HAP-1 (cell line): ENCODE measurements at regions not wholly inside any gene's neighbourhood (a gene's known extent, or its start where the extent isn't known, plus 50 kb on each side); places are given as distances from the start of the nearest gene placed in this dataset.

Experiments used
- DNase-seq, 2 experiments: peaks; one replicate each; pipeline ENCODE4 v3.0.0-alpha.2; 2016 to 2020; ENCODE audit warnings: low spot score in 2 of 2
- H3K27me3 ChIP-seq: fragments of 250-450 bp; sonication (Bioruptor Pico); 2 replicates; pipeline ENCODE4 v1.5.1; 2020; ENCODE audit warnings: low read depth, mild to moderate bottlenecking, moderate library complexity
- H3K36me3 ChIP-seq: fragments of 250-450 bp; sonication (Bioruptor Pico); replicated peaks from 2 replicates; pipeline ENCODE4 v1.5.1; 2020; ENCODE audit warnings: mild to moderate bottlenecking
- H3K4me1 ChIP-seq: fragments of 250-450 bp; sonication (Bioruptor Pico); 2 replicates; pipeline ENCODE4 v1.5.1; 2020; ENCODE audit warnings: mild to moderate bottlenecking
- H3K4me3 ChIP-seq: fragments of 250-450 bp; sonication (Bioruptor Pico); 2 replicates; pipeline ENCODE4 v1.5.1; 2020; ENCODE audit warnings: mild to moderate bottlenecking, moderate library complexity
- H3K9me3 ChIP-seq: fragments of 250-450 bp; sonication (Bioruptor Pico); 2 replicates; pipeline ENCODE4 v1.5.1; 2020; ENCODE audit warnings: mild to moderate bottlenecking, moderate library complexity
- in situ Hi-C: fragments of 300-500 bp; cut with MboI; formaldehyde crosslinking; loops from 3 replicates; pipeline ENCODE4 v1.14.3; 2020; ENCODE audit warnings: low sequenced_read_pairs, inconsistent platforms, mixed read lengths

GRCh38 chr6:115356371-115356770 is 704.3 kb downstream of the FRK start:
- Histone ChIP-seq H3K4me1 (no peaks in the 10 kb centered on the region), H3K4me3 (no peak overlapping the region), H3K27me3 (no peaks in the 10 kb centered on the region), H3K36me3 (no peaks in the 10 kb centered on the region), H3K9me3 (no peaks in the 10 kb centered on the region)
- DNase-seq: no peak
- in situ Hi-C loops: no loop called here

GRCh38 chr6:115323001-115323400 is 737.7 kb downstream of the FRK start:
- no peaks in the 10 kb centered on the region for H3K36me3 ChIP-seq
- H3K4me1 ChIP-seq: no peaks in the 10 kb centered on the region
- in situ Hi-C loops: no loop called here
- no peak for DNase-seq
- no peaks in the 10 kb centered on the region for H3K9me3 ChIP-seq
- no peak overlapping the region for H3K4me3 ChIP-seq
- no peaks in the 10 kb centered on the region for H3K27me3 ChIP-seq

GRCh38 chr6:115319823-115320222 is 740.9 kb downstream of the FRK start:
- Histone ChIP-seq H3K36me3 (no peaks in the 10 kb centered on the region), H3K9me3 (no peaks in the 10 kb centered on the region), H3K4me3 (no peak overlapping the region), H3K27me3 (no peaks in the 10 kb centered on the region), H3K4me1 (no peaks in the 10 kb centered on the region)
- DNase-seq: no peak
- in situ Hi-C loops: no loop called here

- H3K36me3 ChIP-seq: no peaks in the 10 kb centered on the region
- in situ Hi-C loops: no loop called here
- H3K27me3 ChIP-seq: no peaks in the 10 kb centered on the region
- no peaks in the 10 kb centered on the region for H3K9me3 ChIP-seq
- no peaks in the 10 kb centered on the region for H3K4me1 ChIP-seq
- H3K4me3 ChIP-seq: no peak overlapping the region
- no peak for DNase-seq
Observed at GRCh38 chr6:115310156-115310555, 750.5 kb downstream of the FRK start.

GRCh38 chr6:115302731-115303130 is 758.0 kb downstream of the FRK start:
- H3K4me1 ChIP-seq: no peaks in the 10 kb centered on the region
- no peaks in the 10 kb centered on the region for H3K27me3 ChIP-seq
- H3K36me3 ChIP-seq: no peaks in the 10 kb centered on the region
- no peaks in the 10 kb centered on the region for H3K9me3 ChIP-seq
- in situ Hi-C loops: no loop called here
- H3K4me3 ChIP-seq: no peak overlapping the region
- DNase-seq: no peak

GRCh38 chr6:115287467-115287866 is 773.2 kb downstream of the FRK start:
- H3K27me3 ChIP-seq: no peaks in the 10 kb centered on the region
- no peak overlapping the region for H3K4me3 ChIP-seq
- no peak for DNase-seq
- in situ Hi-C loops: no loop called here
- H3K4me1 ChIP-seq: no peaks in the 10 kb centered on the region
- no peaks in the 10 kb centered on the region for H3K36me3 ChIP-seq
- H3K9me3 ChIP-seq: no peaks in the 10 kb centered on the region

- Histone ChIP-seq H3K4me3 (no peak overlapping the region), H3K27me3 (no peaks in the 10 kb centered on the region), H3K9me3 (no peaks in the 10 kb centered on the region), H3K36me3 (no peaks in the 10 kb centered on the region), H3K4me1 (no peaks in the 10 kb centered on the region)
- in situ Hi-C loops: no loop called here
- peak in 1 of 2 experiments; percentile 19 for DNase-seq
Observed at GRCh38 chr6:115276881-115277565, 783.7 kb downstream of the FRK start.

GRCh38 chr6:115272311-115272710 is 788.4 kb downstream of the FRK start:
- in situ Hi-C loops: no loop called here
- Histone ChIP-seq H3K27me3 (no peaks in the 10 kb centered on the region), H3K4me3 (no peak overlapping the region), H3K4me1 (no peaks in the 10 kb centered on the region), H3K36me3 (no peaks in the 10 kb centered on the region), H3K9me3 (no peaks in the 10 kb centered on the region)
- DNase-seq: no peak

GRCh38 chr6:115271434-115271833 is 789.3 kb downstream of the FRK start:
- DNase-seq: no peak

GRCh38 chr6:115270953-115271352 is 789.7 kb downstream of the FRK start:
- H3K27me3 ChIP-seq: no peaks in the 10 kb centered on the region
- no peaks in the 10 kb centered on the region for H3K4me1 ChIP-seq
- H3K4me3 ChIP-seq: no peak overlapping the region
- no peak for DNase-seq
- no peaks in the 10 kb centered on the region for H3K36me3 ChIP-seq
- in situ Hi-C loops: no loop called here
- H3K9me3 ChIP-seq: no peaks in the 10 kb centered on the region

More at GRCh38 chr6:115271434-115271833, 789.3 kb downstream of the FRK start:
- no peaks in the 10 kb centered on the region for H3K4me1 ChIP-seq
- H3K9me3 ChIP-seq: no peaks in the 10 kb centered on the region
- H3K27me3 ChIP-seq: no peaks in the 10 kb centered on the region
- in situ Hi-C loops: no loop called here
- no peaks in the 10 kb centered on the region for H3K36me3 ChIP-seq
- H3K4me3 ChIP-seq: no peak overlapping the region

- no peak overlapping the region for H3K4me3 ChIP-seq
Observed at GRCh38 chr6:115241373-115241772, 819.3 kb downstream of the FRK start.

GRCh38 chr6:115221198-115221597 is 839.5 kb downstream of the FRK start:
- Histone ChIP-seq H3K4me3 (no peak overlapping the region), H3K4me1 (peaks cover 6% of the 10 kb centered on the region; the same call in 1 of the 2 replicates), H3K27me3 (no peaks in the 10 kb centered on the region), H3K36me3 (no peaks in the 10 kb centered on the region), H3K9me3 (no peaks in the 10 kb centered on the region)
- in situ Hi-C loops: no loop called here
- DNase-seq: peak; percentile 10 to 81

More at GRCh38 chr6:115241373-115241772, 819.3 kb downstream of the FRK start:
- Histone ChIP-seq H3K4me1 (no peaks in the 10 kb centered on the region), H3K9me3 (no peaks in the 10 kb centered on the region), H3K36me3 (no peaks in the 10 kb centered on the region), H3K27me3 (no peaks in the 10 kb centered on the region)
- no peak for DNase-seq
- in situ Hi-C loops: no loop called here

- DNase-seq: no peak
- H3K4me1 ChIP-seq: peaks cover 6% of the 10 kb centered on the region; the same call in 1 of the 2 replicates
- H3K27me3 ChIP-seq: no peaks in the 10 kb centered on the region
- in situ Hi-C loops: no loop called here
- H3K9me3 ChIP-seq: no peaks in the 10 kb centered on the region
- H3K36me3 ChIP-seq: no peaks in the 10 kb centered on the region
- no peak overlapping the region for H3K4me3 ChIP-seq
Observed at GRCh38 chr6:115220551-115221159, 840.0 kb downstream of the FRK start.

- in situ Hi-C loops: no loop called here
Observed at GRCh38 chr6:115219645-115220044, 841.0 kb downstream of the FRK start.

More at GRCh38 chr6:115219645-115220044, 841.0 kb downstream of the FRK start:
- Histone ChIP-seq H3K4me3 (no peak overlapping the region), H3K27me3 (no peaks in the 10 kb centered on the region), H3K4me1 (peaks cover 6% of the 10 kb centered on the region; the same call in 1 of the 2 replicates), H3K36me3 (no peaks in the 10 kb centered on the region), H3K9me3 (no peaks in the 10 kb centered on the region)
- DNase-seq: no peak
